HFF-Myc (cell line): ENCODE measurements at regions not wholly inside any gene's neighbourhood (a gene's known extent, or its start where the extent isn't known, plus 50 kb on each side); places are given as distances from the start of the nearest gene placed in this dataset.
A peak's percentile ranks its signal among the peaks of the same experiment; 100 is the strongest.

Experiments used
- DNase-seq: peaks from one replicate; pipeline ENCODE4 v3.0.0-alpha.2; 2011; ENCODE audit warnings: low read depth; ENCODE audit errors: extremely low read depth
- H3K4me3 ChIP-seq: replicated peaks from 2 replicates; pipeline ENCODE4 v1.5.1; 2011; ENCODE audit warnings: low read depth, mild to moderate bottlenecking, control low read depth, low read length
- CTCF ChIP-seq: IDR thresholded peaks from 2 replicates; pipeline ENCODE4 v1.5.1; 2012; ENCODE audit warnings: mild to moderate bottlenecking, low read depth, low read length, control low read depth; ENCODE audit errors: missing control alignments

- no peak overlapping the region for H3K4me3 ChIP-seq
- DNase-seq = no peak
- no peak for TF ChIP-seq CTCF
Measured at GRCh38 chr7:22554184-22554583, 54.2 kb upstream of the STEAP1B start.

GRCh38 chr7:22551768-22552513 is 52.0 kb upstream of the STEAP1B start:
- H3K4me3 ChIP-seq = no peak overlapping the region
- no peak for TF ChIP-seq CTCF
- no peak for DNase-seq

GRCh38 chr7:22550514-22551030 is 50.6 kb upstream of the STEAP1B start:
- TF ChIP-seq CTCF = no peak
- H3K4me3 ChIP-seq = no peak overlapping the region; the same call in 1 of the 2 replicates
- DNase-seq = no peak

- no peak for DNase-seq
- peak; percentile 57 for TF ChIP-seq CTCF
- H3K4me3 ChIP-seq = peak overlapping the region; percentile 35
Measured at GRCh38 chr7:22549667-22550513, 49.9 kb upstream of the STEAP1B start.
